Endothelial cell of umbilical vein (primary cell): ENCODE measurements at regions not wholly inside any gene's neighbourhood (a gene's known extent, or its start where the extent isn't known, plus 50 kb on each side); places are given as distances from the start of the nearest gene placed in this dataset.
A peak's percentile ranks its signal among the peaks of the same experiment; 100 is the strongest.

Experiments
- BruUV-seq: library from RNA; stranded (reverse); fragments of 400-500 nt; replicated peaks from 2 replicates; lab custom pipeline; 2021; lab: Mats Ljungman, UMichigan
- CTCF ChIA-PET: fragments of 300-600, 350-600 bp; sonication (Branson Sonifier 250); formaldehyde crosslinking; loops from one replicate; lab custom pipeline; 2021; ENCODE audit warnings: antibody characterized with exemption, inconsistent platforms; lab: Charles Lee
- POLR2A ChIA-PET: fragments of 300-600, 350-600 bp; sonication (Branson Sonifier 250); formaldehyde crosslinking; loops from one replicate; lab custom pipeline; 2021; ENCODE audit warnings: antibody characterized with exemption, inconsistent platforms; lab: Charles Lee
- DNase-seq: peaks from one replicate; pipeline ENCODE4 v3.0.0-alpha.2; 2011; ENCODE audit warnings: low read depth, low spot score
- FAIRE-seq: peaks from 2 replicates; lab custom pipeline; 2011; peaks lifted over from hg19 to GRCh38; lab: Jason Lieb, UNC
- H2AFZ ChIP-seq: 2 replicates; pipeline ENCODE4 v1.6.0; 2012; ENCODE audit warnings: low read depth, low read length, control low read depth, inconsistent platforms
- H3K27ac ChIP-seq: 2 replicates; pipeline ENCODE4 v1.5.1; 2011; ENCODE audit warnings: low read depth, mild to moderate bottlenecking, control low read depth, low read length, moderate library complexity; ENCODE audit not compliant: insufficient read depth
- H3K27me3 ChIP-seq, 2 experiments: 2 replicates each; pipeline versions ENCODE4 v1.6.0 to v1.6.1; 2011; ENCODE audit warnings: low read length in 2 of 2, mixed read lengths in 1 of 2; ENCODE audit not compliant: control insufficient read depth in 2 of 2, insufficient read depth in 2 of 2
- H3K36me3 ChIP-seq, 2 experiments: 2 replicates in 1 of 2; 3 replicates in 1 of 2; pipeline ENCODE4 v1.5.1; 2011; ENCODE audit warnings: low read length in 2 of 2, mild to moderate bottlenecking in 1 of 2, moderate library complexity in 1 of 2; ENCODE audit not compliant: control insufficient read depth in 2 of 2, insufficient read depth in 2 of 2; ENCODE audit errors: extremely low read depth in 1 of 2
- H3K4me1 ChIP-seq: 3 replicates; pipeline ENCODE4 v1.5.1; 2011; ENCODE audit warnings: mild to moderate bottlenecking, low read length; ENCODE audit not compliant: control insufficient read depth, insufficient read depth; ENCODE audit errors: extremely low read depth
- H3K4me2 ChIP-seq: 2 replicates; pipeline ENCODE4 v1.6.1; 2011; ENCODE audit warnings: low read length, control low read depth, mixed read lengths; ENCODE audit not compliant: insufficient read depth
- H3K4me3 ChIP-seq, 3 experiments: fragments of 200-600 bp in 1 of 3; sonication (generic), shearing (Covaris generic) in 1 of 3; replicated peaks in 1 of 3; 2 replicates each; pipeline ENCODE4 v1.5.1; 2011 to 2016; ENCODE audit warnings: control low read depth in 3 of 3, low read length in 3 of 3, mild to moderate bottlenecking in 2 of 3, inconsistent platforms in 1 of 3, low read depth in 1 of 3, moderate library complexity in 1 of 3; ENCODE audit not compliant: insufficient read depth in 1 of 3
- H3K79me2 ChIP-seq: 2 replicates; pipeline ENCODE4 v1.6.0; 2012; ENCODE audit warnings: low read length, inconsistent platforms; ENCODE audit not compliant: control insufficient read depth, insufficient read depth
- H3K9ac ChIP-seq: replicated peaks from 2 replicates; pipeline ENCODE3; 2011; ENCODE audit warnings: low read length, control low read depth; ENCODE audit not compliant: insufficient read depth; ENCODE audit errors: extremely low read depth
- H3K9me1 ChIP-seq: replicated peaks from 3 replicates; pipeline ENCODE4 v1.6.0; 2011; ENCODE audit warnings: mild to moderate bottlenecking, low read length; ENCODE audit not compliant: control insufficient read depth, insufficient read depth; ENCODE audit errors: extremely low read depth
- H3K9me3 ChIP-seq: replicated peaks from 2 replicates; pipeline ENCODE4 v1.5.1; 2012; ENCODE audit warnings: low read length, inconsistent platforms; ENCODE audit not compliant: control insufficient read depth, insufficient read depth
- H4K20me1 ChIP-seq: replicated peaks from 2 replicates; pipeline ENCODE3; 2011; ENCODE audit warnings: mild to moderate bottlenecking, low read length; ENCODE audit not compliant: control insufficient read depth, insufficient read depth; ENCODE audit errors: extremely low read depth
- EZH2 ChIP-seq: IDR thresholded peaks from 2 replicates; pipeline ENCODE4 v1.6.1; 2012; ENCODE audit warnings: borderline replicate concordance, low read depth, mild to moderate bottlenecking, moderate library complexity, low read length, inconsistent platforms; ENCODE audit not compliant: severe bottlenecking
- FOS ChIP-seq: IDR thresholded peaks from 2 replicates; pipeline ENCODE4 v1.6.1; 2011; ENCODE audit warnings: mild to moderate bottlenecking, low read length, moderate library complexity, borderline replicate concordance; ENCODE audit not compliant: insufficient read depth
- GATA2 ChIP-seq: IDR thresholded peaks from 2 replicates; pipeline ENCODE4 v1.7.0; 2011; ENCODE audit warnings: low read depth, mild to moderate bottlenecking, moderate library complexity, mixed read lengths, low read length; ENCODE audit not compliant: insufficient read length, insufficient read depth
- JUN ChIP-seq: IDR thresholded peaks from 2 replicates; pipeline ENCODE4 v1.6.1; 2011; ENCODE audit warnings: borderline replicate concordance, low read depth; ENCODE audit not compliant: insufficient read length, insufficient read depth
- MYC ChIP-seq: IDR thresholded peaks from one replicate; pipeline ENCODE4 v1.6.1; 2011; ENCODE audit warnings: mild to moderate bottlenecking, low read depth, low read length
- POLR2A ChIP-seq: IDR thresholded peaks from 2 replicates; pipeline ENCODE4 v1.6.1; 2012; ENCODE audit warnings: low read depth, mild to moderate bottlenecking, control low read depth, low read length
- POLR2AphosphoS5 ChIP-seq: IDR thresholded peaks from 2 replicates; pipeline ENCODE4 v1.6.1; 2012; ENCODE audit warnings: low read depth, mild to moderate bottlenecking, control low read depth, low read length, moderate library complexity; ENCODE audit not compliant: insufficient read depth
- dilution Hi-C: fragments of 300-500 bp; cut with MboI; formaldehyde crosslinking; loops from one replicate; pipeline ENCODE4 v1.15.0; 2019; ENCODE audit warnings: low sequenced_read_pairs; ENCODE audit not compliant: extremely low pct_ligation_motif_present
- intact Hi-C: fragments of 100-400 bp; cut with micrococcal nuclease; formaldehyde crosslinking; loops from one replicate; pipeline ENCODE4 v1.10.0; 2022
- TF ChIP-seq, protein P1 (sequence below): IDR thresholded peaks from 2 replicates; pipeline ENCODE4 v1.6.1; 2011; ENCODE audit not compliant: insufficient read depth, insufficient read length
- TF ChIP-seq, protein P2 (sequence below), 2 donors: IDR thresholded peaks; 1 replicate in 1 of 2; 2 replicates in 1 of 2; pipeline ENCODE4 v1.5.1; 2011; ENCODE audit warnings: low read length in 2 of 2, mild to moderate bottlenecking in 2 of 2, moderate library complexity in 2 of 2, control low read depth in 1 of 2, inconsistent platforms in 1 of 2, low read depth in 1 of 2; ENCODE audit not compliant: insufficient read depth in 1 of 2; ENCODE audit errors: extremely low read depth in 1 of 2

GRCh38 chr18:55152801-55153200, 193.5 kb upstream of the CCDC68 start:
- DNase-seq (peak; percentile 7), FAIRE-seq (no peak)
- Histone ChIP-seq H3K79me2 (no peaks in the 10 kb centered on the region), H4K20me1 (no peaks in the 10 kb centered on the region), H3K4me3 (no peak overlapping the region), H3K27me3 (peaks cover 0 to 10% of the 10 kb centered on the region in 2 experiments), H3K4me2 (no peak overlapping the region), H3K27ac (no peak overlapping the region), H3K4me1 (no peaks in the 10 kb centered on the region), H3K36me3 (no peaks in the 10 kb centered on the region), H3K9me1 (no peaks in the 10 kb centered on the region), H2AFZ (no peak overlapping the region), H3K9ac (no peak overlapping the region), H3K9me3 (no peaks in the 10 kb centered on the region)
- no TSS peak for BruUV-seq
- POLR2A ChIA-PET: no interaction called here
- TF ChIP-seq MYC (no peak), GATA2 (peak; percentile 34), FOS (peak; percentile 83), EZH2 (no peak), POLR2AphosphoS5 (no peak)
- CTCF ChIA-PET: no interaction called here
- dilution Hi-C loops: no loop called here
- intact Hi-C loops: no loop called here

DNA sequence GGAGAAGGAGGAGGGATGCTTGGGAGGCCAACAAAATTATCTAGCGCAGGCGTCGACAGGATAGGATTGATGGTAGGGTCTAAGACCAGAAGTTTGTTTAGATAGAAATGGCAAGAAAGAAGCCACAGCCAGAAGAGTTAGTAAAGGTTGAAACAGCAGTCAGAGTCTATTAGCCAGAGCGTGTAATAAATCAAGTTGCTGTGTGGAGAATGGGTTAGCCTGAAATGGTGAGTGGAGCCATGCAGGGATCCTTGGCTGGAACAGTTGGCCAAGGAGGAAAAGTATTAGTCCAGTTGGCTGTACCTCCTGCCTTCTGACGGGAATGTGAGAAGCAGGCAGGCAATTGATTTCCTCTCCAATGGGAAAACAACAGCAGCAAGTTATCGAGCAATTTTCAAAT, 190.7 kb upstream of the CCDC68 start:
- no peaks in the 10 kb centered on the region for H3K79me2 ChIP-seq
- H3K9me1 ChIP-seq: no peaks in the 10 kb centered on the region
- no peak for FAIRE-seq
- no peaks in the 10 kb centered on the region for H4K20me1 ChIP-seq
- dilution Hi-C loops: no loop called here
- no peak for DNase-seq
- no peak overlapping the region for H3K4me3 ChIP-seq
- TF ChIP-seq, protein P1, sequence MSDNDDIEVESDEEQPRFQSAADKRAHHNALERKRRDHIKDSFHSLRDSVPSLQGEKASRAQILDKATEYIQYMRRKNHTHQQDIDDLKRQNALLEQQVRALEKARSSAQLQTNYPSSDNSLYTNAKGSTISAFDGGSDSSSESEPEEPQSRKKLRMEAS: no peak
- TF ChIP-seq, protein P2, sequence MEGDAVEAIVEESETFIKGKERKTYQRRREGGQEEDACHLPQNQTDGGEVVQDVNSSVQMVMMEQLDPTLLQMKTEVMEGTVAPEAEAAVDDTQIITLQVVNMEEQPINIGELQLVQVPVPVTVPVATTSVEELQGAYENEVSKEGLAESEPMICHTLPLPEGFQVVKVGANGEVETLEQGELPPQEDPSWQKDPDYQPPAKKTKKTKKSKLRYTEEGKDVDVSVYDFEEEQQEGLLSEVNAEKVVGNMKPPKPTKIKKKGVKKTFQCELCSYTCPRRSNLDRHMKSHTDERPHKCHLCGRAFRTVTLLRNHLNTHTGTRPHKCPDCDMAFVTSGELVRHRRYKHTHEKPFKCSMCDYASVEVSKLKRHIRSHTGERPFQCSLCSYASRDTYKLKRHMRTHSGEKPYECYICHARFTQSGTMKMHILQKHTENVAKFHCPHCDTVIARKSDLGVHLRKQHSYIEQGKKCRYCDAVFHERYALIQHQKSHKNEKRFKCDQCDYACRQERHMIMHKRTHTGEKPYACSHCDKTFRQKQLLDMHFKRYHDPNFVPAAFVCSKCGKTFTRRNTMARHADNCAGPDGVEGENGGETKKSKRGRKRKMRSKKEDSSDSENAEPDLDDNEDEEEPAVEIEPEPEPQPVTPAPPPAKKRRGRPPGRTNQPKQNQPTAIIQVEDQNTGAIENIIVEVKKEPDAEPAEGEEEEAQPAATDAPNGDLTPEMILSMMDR (IDR thresholded peaks at IDR 0.05; ENCODE audit: extremely low read depth in 1 of 2, insufficient read depth in 1 of 2, low read depth in 1 of 2, low read length in 2 of 2): no peak
- TF ChIP-seq MYC (no peak), GATA2 (no peak), JUN (no peak), EZH2 (no peak), FOS (no peak), POLR2AphosphoS5 (no peak), POLR2A (no peak)
- H3K27ac ChIP-seq: no peak overlapping the region
- H3K36me3 ChIP-seq: no peaks in the 10 kb centered on the region
- ChIA-PET POLR2A (no interaction called here), CTCF (no interaction called here)
- no peak overlapping the region for H3K4me2 ChIP-seq
- no peak overlapping the region for H3K9ac ChIP-seq
- no peaks in the 10 kb centered on the region for H3K4me1 ChIP-seq
- no peak overlapping the region for H2AFZ ChIP-seq
- intact Hi-C loops: no loop called here
- peaks cover 0 to 10% of the 10 kb centered on the region in 2 experiments for H3K27me3 ChIP-seq
- no TSS peak for BruUV-seq
- H3K9me3 ChIP-seq: no peaks in the 10 kb centered on the region
